GM21723 (cell line): ENCODE measurements at regions not wholly inside any gene's neighbourhood (a gene's known extent, or its start where the extent isn't known, plus 50 kb on each side); places are given as distances from the start of the nearest gene placed in this dataset.

Experiments used
- ATAC-seq: cut with Tn5 transposase; IDR thresholded peaks from one replicate; pipeline ENCODE4 v1.9.1; 2021; ENCODE audit warnings: mild to moderate bottlenecking, moderate library complexity; ENCODE audit not compliant: unreplicated experiment

- no peak for ATAC-seq
Observed at GRCh38 chr2:217081799-217082198, 221.9 kb upstream of the TNP1 start.

GRCh38 chr2:217079165-217079564 is 219.3 kb upstream of the TNP1 start:
- no peak for ATAC-seq

- ATAC-seq = no peak
Observed at GRCh38 chr2:217077831-217078407, 218.1 kb upstream of the TNP1 start.

GRCh38 chr2:217076657-217077232 is 216.9 kb upstream of the TNP1 start:
- no peak for ATAC-seq

- no peak for ATAC-seq
Observed at GRCh38 chr2:217076058-217076435, 216.2 kb upstream of the TNP1 start.

- no peak for ATAC-seq
Observed at GRCh38 chr2:217075268-217076057, 215.6 kb upstream of the TNP1 start.

GRCh38 chr2:217074576-217075255 is 214.9 kb upstream of the TNP1 start:
- ATAC-seq = no peak

- no peak for ATAC-seq
Observed at GRCh38 chr2:217071416-217071815, 211.6 kb upstream of the TNP1 start.

GRCh38 chr2:217070611-217071010 is 210.7 kb upstream of the TNP1 start:
- no peak for ATAC-seq

GRCh38 chr2:217070043-217070430 is 210.2 kb upstream of the TNP1 start:
- no peak for ATAC-seq

GRCh38 chr2:217069263-217070042 is 209.6 kb upstream of the TNP1 start:
- ATAC-seq = no peak

GRCh38 chr2:217068677-217069250 is 208.9 kb upstream of the TNP1 start:
- ATAC-seq = no peak

GRCh38 chr2:217067787-217068186 is 207.9 kb upstream of the TNP1 start:
- ATAC-seq = no peak

GRCh38 chr2:217066510-217067270 is 206.8 kb upstream of the TNP1 start:
- ATAC-seq = no peak

- no peak for ATAC-seq
Observed at GRCh38 chr2:217065695-217066405, 206.0 kb upstream of the TNP1 start.

- ATAC-seq = no peak
Observed at GRCh38 chr2:217065012-217065290, 205.1 kb upstream of the TNP1 start.

GRCh38 chr2:217064234-217065011 is 204.6 kb upstream of the TNP1 start:
- no peak for ATAC-seq

- ATAC-seq = no peak
Observed at GRCh38 chr2:217063238-217063755, 203.4 kb upstream of the TNP1 start.

- no peak for ATAC-seq
Observed at GRCh38 chr2:217062768-217063167, 202.9 kb upstream of the TNP1 start.
